C4-2B (cell line): ENCODE measurements at regions not wholly inside any gene's neighbourhood (a gene's known extent, or its start where the extent isn't known, plus 50 kb on each side); places are given as distances from the start of the nearest gene placed in this dataset.

Experiments
- ZFX ChIP-seq: fragments of 450-650 bp; IDR thresholded peaks from 2 replicates; pipeline ENCODE4 v1.6.1; 2017
- TF ChIP-seq, protein P1 (sequence below): fragments of 450-650 bp; conservative IDR thresholded peaks from 2 replicates; pipeline ENCODE4 v1.5.1; 2017; ENCODE audit warnings: mild to moderate bottlenecking

DNA sequence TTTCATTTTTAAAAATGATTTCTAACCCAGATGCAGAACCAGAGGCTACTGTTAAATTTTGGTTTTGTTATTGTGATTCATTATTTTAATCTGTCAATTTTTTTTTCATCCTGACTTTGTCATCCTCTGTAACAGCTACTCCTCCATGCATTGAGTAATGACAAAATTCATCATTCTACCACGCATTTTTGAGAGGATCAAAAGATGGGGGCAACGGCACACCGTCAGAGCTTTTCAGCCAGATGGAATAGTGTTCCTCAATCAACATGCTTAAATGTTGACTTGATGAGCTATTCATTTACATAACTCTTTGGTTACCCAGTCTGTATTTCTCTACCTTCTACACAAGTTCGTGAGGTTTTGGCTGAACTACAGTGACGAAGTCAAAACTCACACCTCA is 486.3 kb downstream of the EFNB2 start:
- TF ChIP-seq, protein P1, sequence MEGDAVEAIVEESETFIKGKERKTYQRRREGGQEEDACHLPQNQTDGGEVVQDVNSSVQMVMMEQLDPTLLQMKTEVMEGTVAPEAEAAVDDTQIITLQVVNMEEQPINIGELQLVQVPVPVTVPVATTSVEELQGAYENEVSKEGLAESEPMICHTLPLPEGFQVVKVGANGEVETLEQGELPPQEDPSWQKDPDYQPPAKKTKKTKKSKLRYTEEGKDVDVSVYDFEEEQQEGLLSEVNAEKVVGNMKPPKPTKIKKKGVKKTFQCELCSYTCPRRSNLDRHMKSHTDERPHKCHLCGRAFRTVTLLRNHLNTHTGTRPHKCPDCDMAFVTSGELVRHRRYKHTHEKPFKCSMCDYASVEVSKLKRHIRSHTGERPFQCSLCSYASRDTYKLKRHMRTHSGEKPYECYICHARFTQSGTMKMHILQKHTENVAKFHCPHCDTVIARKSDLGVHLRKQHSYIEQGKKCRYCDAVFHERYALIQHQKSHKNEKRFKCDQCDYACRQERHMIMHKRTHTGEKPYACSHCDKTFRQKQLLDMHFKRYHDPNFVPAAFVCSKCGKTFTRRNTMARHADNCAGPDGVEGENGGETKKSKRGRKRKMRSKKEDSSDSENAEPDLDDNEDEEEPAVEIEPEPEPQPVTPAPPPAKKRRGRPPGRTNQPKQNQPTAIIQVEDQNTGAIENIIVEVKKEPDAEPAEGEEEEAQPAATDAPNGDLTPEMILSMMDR = no peak
- no peak for TF ChIP-seq ZFX
